Glutamatergic neuron (in vitro differentiated cells): ENCODE measurements at regions not wholly inside any gene's neighbourhood (a gene's known extent, or its start where the extent isn't known, plus 50 kb on each side); places are given as distances from the start of the nearest gene placed in this dataset.

ENCODE experiments used
- DNase-seq: peaks from one replicate; pipeline ENCODE4 v3.0.0; 2022
- H3K27ac Mint-ChIP-seq: one replicate; pipeline ENCODE4 v1.8.0; 2020; ENCODE audit warnings: mild to moderate bottlenecking, mixed read lengths, inconsistent platforms; ENCODE audit not compliant: unreplicated experiment
- H3K27me3 Mint-ChIP-seq: one replicate; pipeline ENCODE4 v1.8.0; 2020; ENCODE audit warnings: mild to moderate bottlenecking, moderate library complexity, mixed read lengths, inconsistent platforms; ENCODE audit not compliant: unreplicated experiment
- H3K36me3 Mint-ChIP-seq: one replicate; pipeline ENCODE4 v1.8.0; 2020; ENCODE audit warnings: mild to moderate bottlenecking, mixed read lengths, inconsistent platforms; ENCODE audit not compliant: unreplicated experiment
- H3K4me1 Mint-ChIP-seq: one replicate; pipeline ENCODE4 v1.8.0; 2020; ENCODE audit warnings: mild to moderate bottlenecking, low read depth, mixed read lengths, inconsistent platforms; ENCODE audit not compliant: unreplicated experiment
- H3K4me3 Mint-ChIP-seq: one replicate; pipeline ENCODE4 v1.8.0; 2020; ENCODE audit warnings: mild to moderate bottlenecking, mixed read lengths, inconsistent platforms; ENCODE audit not compliant: unreplicated experiment
- H3K9me3 Mint-ChIP-seq: one replicate; pipeline ENCODE4 v1.8.0; 2020; ENCODE audit warnings: mild to moderate bottlenecking, moderate library complexity, mixed read lengths, inconsistent platforms; ENCODE audit not compliant: unreplicated experiment
- CTCF ChIP-seq: fragments of 200-600 bp; sonication (generic); IDR thresholded peaks from one replicate; pipeline ENCODE4 v1.5.0; 2021; ENCODE audit not compliant: partially characterized antibody, unreplicated experiment

DNA sequence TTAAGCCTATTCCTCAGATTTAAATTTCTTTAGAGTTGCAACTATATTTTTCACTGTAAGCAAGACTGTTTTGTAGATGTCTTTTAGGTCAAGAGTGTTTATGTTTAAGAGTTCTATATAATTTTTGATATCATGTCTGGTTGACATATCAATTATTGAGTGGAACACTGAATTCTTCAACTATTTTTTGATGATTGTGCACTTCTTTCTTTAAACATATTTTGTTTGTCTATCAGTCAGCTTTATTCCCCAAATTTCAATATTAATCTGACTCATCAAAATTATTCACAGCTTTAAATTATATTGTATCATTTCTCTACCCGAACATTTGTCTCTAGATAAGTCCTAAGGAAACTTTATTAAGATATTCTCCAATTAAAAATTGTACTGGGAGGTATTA is 933.6 kb upstream of the ROBO1 start:
- H3K27ac Mint-ChIP-seq, result no peak overlapping the region
- H3K36me3 Mint-ChIP-seq, result peaks cover 18% of the 10 kb centered on the region
- no peak for DNase-seq
- TF ChIP-seq CTCF, result no peak
- H3K27me3 Mint-ChIP-seq, result no peaks in the 10 kb centered on the region
- peaks cover 2% of the 10 kb centered on the region for H3K4me1 Mint-ChIP-seq
- no peak overlapping the region for H3K4me3 Mint-ChIP-seq
- peaks cover 4% of the 10 kb centered on the region for H3K9me3 Mint-ChIP-seq

GRCh38 chr3:80697291-80697690 is 929.5 kb upstream of the ROBO1 start:
- no peaks in the 10 kb centered on the region for H3K9me3 Mint-ChIP-seq
- no peak for DNase-seq
- no peak overlapping the region for H3K4me3 Mint-ChIP-seq
- TF ChIP-seq CTCF, result no peak
- no peak overlapping the region for H3K27ac Mint-ChIP-seq
- no peaks in the 10 kb centered on the region for H3K27me3 Mint-ChIP-seq
- peaks cover 2% of the 10 kb centered on the region for H3K4me1 Mint-ChIP-seq
- no peaks in the 10 kb centered on the region for H3K36me3 Mint-ChIP-seq

GRCh38 chr3:80696280-80696679 is 928.5 kb upstream of the ROBO1 start:
- no peak overlapping the region for H3K27ac Mint-ChIP-seq
- H3K36me3 Mint-ChIP-seq, result no peaks in the 10 kb centered on the region
- H3K9me3 Mint-ChIP-seq, result no peaks in the 10 kb centered on the region
- no peak for TF ChIP-seq CTCF
- H3K4me1 Mint-ChIP-seq, result peaks cover 2% of the 10 kb centered on the region
- DNase-seq, result no peak
- H3K4me3 Mint-ChIP-seq, result no peak overlapping the region
- no peaks in the 10 kb centered on the region for H3K27me3 Mint-ChIP-seq

DNA sequence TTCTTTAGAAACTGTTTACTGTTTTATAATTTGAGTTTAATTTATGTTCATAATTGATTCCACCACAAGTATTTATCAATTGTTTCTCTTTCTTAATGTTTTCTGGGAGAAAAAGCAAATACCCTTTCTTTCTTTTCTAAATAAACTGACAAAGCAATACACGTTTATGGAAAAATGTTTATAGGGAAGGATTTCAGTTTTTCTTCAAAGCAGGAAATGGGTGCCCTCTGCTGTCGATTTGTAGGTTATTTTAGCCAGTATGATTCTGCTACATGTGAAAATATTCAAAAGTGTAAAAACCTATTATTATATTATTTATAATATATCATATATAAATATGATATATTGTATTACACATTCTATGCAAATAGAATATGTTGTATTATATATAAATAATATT is 921.0 kb upstream of the ROBO1 start:
- H3K4me1 Mint-ChIP-seq, result peaks cover 2% of the 10 kb centered on the region
- H3K36me3 Mint-ChIP-seq, result no peaks in the 10 kb centered on the region
- H3K27me3 Mint-ChIP-seq, result no peaks in the 10 kb centered on the region
- no peak overlapping the region for H3K4me3 Mint-ChIP-seq
- peak; percentile 38 for TF ChIP-seq CTCF
- no peaks in the 10 kb centered on the region for H3K9me3 Mint-ChIP-seq
- no peak overlapping the region for H3K27ac Mint-ChIP-seq
- no peak for DNase-seq

- DNase-seq, result no peak
- H3K4me1 Mint-ChIP-seq, result peaks cover 4% of the 10 kb centered on the region
- H3K9me3 Mint-ChIP-seq, result no peaks in the 10 kb centered on the region
- H3K27ac Mint-ChIP-seq, result no peak overlapping the region
- H3K4me3 Mint-ChIP-seq, result no peak overlapping the region
- no peaks in the 10 kb centered on the region for H3K36me3 Mint-ChIP-seq
- no peak for TF ChIP-seq CTCF
- H3K27me3 Mint-ChIP-seq, result no peaks in the 10 kb centered on the region
Observed at GRCh38 chr3:80682951-80683350, 915.2 kb upstream of the ROBO1 start.
